GM21528 (cell line): ENCODE measurements at regions not wholly inside any gene's neighbourhood (a gene's known extent, or its start where the extent isn't known, plus 50 kb on each side); places are given as distances from the start of the nearest gene placed in this dataset.
"Not testable (repeated sequence)": the region's sequence is repeated elsewhere in the genome, so short reads cannot be mapped to it uniquely, and the experiment has no call there.

Experiments used
- ATAC-seq: cut with Tn5 transposase; IDR thresholded peaks from one replicate; pipeline ENCODE4 v1.9.1; 2021; ENCODE audit warnings: mild to moderate bottlenecking, moderate library complexity; ENCODE audit not compliant: unreplicated experiment, low FRiP score

DNA sequence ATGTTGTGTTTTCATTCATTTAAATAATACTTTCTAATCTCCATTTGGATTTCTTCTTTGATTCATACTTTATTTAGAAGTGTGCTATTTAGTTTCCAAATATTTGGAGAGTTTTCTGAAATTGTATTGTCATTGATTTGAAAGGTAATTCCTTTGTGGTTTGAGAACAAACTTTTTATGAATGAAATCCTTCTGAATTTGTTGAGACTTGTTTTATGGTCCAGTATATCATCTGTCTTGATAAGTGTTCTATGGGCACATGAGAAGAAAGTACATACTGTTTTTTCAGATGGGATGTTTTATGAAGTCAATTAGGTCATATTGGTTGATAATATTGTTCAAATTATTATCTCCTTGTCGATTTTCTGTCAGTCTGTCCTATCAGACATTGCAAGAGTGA lies 953.8 kb downstream of the NR2F1-AS1 start:
- no peak for ATAC-seq

DNA sequence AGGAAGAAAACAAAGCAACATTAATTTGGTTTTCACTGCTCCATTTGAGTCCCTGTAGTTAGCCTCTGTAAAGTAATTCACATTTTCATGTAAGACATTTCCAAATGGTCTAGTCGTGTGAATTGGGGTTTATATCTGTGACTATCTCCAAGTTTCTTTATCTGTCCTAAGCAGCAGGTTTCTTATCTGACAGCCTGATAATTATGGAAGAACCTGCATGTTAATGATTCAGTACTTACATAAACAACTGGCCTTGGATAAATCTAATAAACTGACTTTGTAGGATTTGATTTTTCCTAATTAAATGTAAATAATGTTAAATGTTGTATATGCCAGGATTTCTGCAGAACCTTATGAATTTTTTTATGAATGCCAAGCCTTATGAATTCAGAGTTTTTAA lies 964.9 kb downstream of the NR2F1-AS1 start:
- ATAC-seq: no peak

DNA sequence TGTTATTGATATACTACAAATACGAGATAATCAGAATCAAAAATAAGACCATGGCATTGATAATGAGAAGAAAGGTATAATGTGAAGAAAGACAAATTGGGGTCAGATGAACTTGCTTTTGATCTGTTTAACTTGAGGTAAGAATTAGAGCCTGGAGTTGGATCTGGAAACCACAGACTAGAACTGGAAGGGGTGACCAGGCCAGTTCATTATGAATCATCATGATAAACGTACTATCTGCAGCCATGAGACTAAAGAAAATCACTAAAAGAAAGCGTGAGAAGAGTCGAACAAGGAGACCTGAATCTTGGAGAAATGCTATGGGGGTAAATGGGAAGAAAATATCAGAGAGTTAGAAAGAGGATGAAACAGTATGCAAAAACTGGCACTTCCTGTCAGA lies 967.5 kb downstream of the NR2F1-AS1 start:
- no peak for ATAC-seq

DNA sequence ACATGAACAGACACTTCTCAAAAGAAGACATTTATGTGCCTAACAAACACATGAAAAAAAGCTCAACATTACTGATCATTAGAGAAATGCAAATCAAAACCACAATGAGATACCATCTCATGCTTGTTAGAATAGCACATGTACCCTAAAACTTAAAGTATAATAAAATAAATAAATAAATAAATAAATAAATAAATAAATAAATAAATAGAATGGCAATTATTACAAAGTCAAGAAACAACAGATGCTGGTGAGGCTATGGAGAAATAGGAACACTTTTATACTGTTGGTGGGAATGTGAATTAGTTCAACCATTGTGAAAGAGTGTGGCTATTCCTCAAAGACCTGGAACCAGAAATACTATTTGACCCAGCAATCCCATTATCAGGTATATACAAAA lies 970.6 kb downstream of the NR2F1-AS1 start:
- ATAC-seq: not testable (repeated sequence)

DNA sequence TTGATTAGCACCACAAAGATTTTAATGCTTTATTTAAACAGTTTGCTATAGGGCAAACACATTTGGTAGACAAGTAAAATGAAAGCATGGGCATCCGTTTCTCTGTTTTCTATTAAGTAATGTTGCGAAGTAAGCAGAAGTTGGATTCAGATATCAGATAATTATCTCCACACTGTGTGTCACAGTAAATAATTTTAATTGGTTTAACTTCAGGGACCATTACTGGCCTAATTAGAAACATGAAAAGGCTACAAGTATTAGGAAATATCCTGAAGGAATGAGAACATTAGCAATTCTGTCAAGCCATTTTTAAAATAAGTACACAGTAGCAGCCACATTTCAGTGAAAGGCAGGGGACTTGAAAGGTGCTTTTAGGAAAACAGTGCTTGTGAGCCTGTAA lies 975.4 kb downstream of the NR2F1-AS1 start:
- ATAC-seq: no peak

DNA sequence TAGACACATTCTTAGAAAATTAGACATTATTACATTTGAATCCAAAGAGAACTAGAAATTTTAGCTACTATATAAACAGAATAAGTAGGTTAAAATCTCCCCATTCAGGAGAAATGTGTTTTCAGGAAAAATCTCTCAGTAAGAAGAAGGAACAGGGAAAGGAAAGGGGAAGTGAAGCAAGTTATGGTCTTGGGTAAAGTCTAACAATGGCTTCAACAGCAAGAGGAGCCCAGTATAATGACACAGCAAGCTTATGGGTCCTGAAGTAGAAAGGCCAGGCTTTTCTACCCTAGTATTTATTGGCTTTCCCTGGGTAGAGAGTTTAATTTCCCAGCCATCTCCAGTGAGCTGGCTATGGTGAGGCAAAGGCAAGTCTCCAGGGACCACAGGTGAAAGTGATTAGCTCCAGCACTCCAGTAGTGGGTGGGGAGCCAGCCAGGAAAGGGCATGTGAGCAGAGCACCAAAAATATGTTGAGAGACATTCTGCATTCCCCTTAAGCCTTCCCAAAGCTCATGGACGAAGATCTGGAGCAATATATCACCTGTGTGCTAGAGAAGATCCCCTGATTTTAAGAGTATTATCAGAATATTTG lies 981.7 kb downstream of the NR2F1-AS1 start:
- no peak for ATAC-seq

DNA sequence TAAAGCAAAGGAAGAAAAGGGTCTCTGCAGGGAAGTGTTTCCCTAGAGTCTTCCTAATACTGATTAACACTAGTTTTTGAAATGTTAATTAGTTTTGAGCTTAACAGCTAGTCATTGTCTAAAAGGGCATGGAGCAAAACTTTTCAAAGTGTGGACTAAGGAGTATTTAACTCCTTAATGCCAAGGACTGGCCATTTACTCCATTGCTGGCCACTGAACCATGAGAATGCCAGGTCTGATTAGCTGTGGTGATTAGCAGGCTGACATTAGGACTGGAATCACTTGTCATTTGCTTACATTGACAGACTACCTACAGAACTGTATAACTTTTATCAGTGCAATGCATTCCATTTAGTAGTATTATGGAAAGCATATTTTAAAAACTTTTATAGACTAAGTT lies 987.0 kb downstream of the NR2F1-AS1 start:
- ATAC-seq: no peak

DNA sequence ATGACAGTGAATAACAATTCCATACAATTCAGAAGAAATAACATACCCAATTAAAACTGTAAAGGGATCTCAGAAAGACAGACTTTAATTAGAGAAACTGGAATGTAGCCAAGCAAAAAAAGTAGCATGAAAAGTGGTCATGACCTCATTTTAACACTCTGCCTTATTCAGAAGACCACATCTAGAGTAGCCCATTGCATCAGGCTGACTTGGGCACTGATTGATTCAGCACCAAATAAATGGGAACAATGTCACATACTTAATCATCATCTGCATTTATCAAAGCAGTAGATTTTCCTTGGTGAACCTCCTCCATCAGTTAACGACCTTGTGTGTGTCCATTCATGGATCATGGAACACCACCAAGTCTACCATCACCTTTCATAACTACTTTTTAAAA lies 992.1 kb downstream of the NR2F1-AS1 start:
- ATAC-seq: no peak

DNA sequence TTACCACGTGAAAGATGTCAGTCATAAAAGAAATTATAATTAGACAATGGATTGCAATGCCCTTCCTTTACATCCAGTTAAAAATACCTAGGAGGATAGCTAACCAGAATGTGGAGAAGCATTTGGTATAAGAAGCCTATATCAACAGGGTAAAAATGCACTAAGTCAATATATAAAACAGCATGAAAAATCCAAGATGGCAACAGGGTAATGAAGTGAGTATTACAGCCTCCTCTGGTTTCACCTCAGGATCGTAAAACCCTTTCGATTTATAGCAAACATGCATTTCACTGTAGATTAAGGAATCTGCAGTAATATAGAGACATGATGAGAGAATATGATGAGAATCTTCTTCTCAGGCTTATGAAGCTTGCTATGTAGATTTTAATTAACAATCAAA lies 999.3 kb downstream of the NR2F1-AS1 start:
- no peak for ATAC-seq

DNA sequence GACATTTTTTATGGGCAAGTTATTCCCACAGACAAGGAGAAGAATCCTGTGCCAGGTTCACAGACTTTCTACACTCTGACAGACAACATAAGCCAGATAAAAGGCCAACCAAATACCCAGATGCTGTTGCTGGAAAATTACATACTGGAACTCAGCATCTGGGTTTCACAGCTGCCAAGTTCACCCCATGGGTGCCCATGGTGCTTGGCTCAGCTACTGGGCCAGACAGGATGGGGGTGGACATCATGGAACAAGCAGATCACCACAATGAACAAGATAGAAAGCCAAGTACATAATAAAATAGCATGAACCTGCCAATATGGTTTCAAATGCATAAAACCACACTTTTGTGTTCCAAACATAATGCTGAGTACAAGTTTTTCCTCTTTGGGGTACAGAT lies 999.8 kb downstream of the NR2F1-AS1 start:
- ATAC-seq: no peak

DNA sequence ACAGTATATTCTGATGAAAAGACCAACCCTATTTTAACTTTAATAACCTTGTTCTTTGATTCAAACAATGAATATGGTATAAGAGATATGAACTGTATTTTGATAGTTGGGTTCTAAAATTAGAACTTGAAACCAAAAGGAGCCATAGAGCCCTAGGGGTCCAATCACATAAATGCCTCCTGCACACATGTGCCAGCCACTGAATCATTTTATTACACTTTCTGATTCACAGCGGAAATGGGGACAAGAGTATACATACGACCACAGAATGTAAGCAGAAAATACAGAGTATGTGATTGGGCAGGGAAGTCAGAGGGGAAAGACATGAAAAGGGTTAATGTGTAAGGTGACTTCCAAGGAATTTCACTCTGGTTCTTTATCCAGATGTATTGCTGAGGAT lies 1000.2 kb downstream of the NR2F1-AS1 start:
- ATAC-seq: no peak

DNA sequence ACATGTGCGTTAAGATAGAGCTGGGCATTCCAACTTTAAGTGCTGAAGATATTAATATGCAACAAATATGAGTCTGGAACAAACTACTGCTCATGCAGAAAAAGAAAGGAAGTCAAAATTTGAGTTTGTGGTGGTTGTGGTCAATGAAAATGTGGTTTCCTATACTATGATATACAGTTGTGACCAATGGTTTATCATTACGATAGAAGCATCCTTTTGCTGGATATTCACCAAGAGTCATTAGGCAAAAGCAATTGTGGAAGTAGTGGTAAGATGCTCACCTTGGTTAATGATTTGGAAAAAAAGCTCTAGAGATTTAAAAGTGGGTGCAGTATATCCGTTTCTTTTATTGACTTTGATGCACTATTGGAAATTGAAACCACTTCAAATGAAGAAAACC lies 1007.0 kb downstream of the NR2F1-AS1 start:
- no peak for ATAC-seq

DNA sequence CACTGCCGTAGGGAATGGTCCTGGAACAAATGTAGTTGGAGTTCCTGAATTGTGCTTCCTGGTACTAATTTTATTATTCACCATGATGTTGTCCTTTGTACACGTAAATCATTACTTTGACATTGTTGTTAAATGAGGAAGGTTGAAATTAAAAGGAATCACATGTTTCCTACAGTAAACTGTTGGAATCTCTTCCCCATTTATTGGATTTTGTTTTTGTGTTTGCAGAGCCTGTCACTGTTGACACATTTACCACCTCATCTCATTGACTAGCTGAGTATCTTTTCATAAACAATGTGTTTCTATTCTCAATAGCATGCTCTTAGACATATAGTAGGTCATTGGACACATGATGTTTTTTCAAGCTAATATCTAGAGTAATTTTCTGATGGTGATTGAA lies 1012.5 kb downstream of the NR2F1-AS1 start:
- no peak for ATAC-seq

DNA sequence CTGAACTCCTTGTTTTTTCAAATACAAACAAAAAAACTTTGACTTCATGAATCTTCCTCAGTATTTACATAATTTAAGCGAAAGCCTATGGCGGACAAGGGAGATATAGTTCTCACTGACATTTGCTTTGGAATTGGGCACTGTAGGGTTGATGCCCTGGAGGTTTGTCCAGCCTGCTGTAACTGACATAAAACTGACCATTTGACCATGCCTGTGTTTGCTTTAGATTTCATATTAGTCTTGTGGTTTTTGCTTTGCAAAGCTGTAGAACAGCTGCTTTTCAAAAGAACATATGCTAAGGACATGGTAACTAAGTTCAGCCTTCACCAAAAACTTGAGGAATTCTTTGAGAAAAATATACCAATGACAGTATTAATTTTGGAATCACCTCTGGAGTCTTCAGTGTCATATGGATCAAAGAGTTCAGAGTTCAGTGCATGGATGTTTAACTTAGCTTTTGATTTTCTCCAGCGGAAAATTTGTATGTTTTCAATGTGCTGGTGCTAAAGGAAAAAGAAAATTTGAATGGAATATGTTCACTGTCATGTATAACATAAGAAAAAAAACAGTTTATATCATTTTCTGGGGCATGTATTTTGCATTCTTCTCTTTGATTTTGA lies 1013.1 kb downstream of the NR2F1-AS1 start:
- ATAC-seq: no peak

DNA sequence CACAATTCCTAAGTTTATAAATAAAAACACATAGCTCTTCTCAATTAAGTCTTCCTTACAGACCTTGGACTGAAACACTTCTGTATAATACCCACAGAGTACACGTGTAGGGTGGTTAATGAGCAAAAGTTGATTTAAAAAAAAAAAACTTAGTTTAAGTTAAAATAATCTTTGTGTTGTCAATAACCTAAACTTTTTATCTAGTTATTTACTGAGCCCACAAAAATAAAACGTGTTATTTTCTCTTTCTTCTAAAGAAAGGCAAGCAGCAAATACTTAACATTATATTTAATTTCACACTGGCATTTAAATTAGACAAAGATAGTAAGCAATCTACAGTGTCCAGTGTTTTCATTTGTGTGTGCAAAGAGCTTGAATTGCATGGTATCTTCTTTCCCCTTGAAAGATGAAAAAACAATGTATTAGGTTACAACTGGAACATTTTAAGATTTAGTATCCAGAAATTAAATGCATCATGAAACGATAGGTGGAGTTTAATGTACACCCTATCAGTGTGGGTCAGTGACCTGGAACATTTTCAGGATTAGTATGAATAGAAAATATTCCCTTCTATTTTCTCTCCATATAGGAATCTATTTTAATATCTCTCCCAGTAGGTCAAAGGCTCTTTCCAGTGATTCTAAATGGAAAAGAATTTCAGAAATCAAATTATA lies 1014.8 kb downstream of the NR2F1-AS1 start:
- no peak for ATAC-seq

DNA sequence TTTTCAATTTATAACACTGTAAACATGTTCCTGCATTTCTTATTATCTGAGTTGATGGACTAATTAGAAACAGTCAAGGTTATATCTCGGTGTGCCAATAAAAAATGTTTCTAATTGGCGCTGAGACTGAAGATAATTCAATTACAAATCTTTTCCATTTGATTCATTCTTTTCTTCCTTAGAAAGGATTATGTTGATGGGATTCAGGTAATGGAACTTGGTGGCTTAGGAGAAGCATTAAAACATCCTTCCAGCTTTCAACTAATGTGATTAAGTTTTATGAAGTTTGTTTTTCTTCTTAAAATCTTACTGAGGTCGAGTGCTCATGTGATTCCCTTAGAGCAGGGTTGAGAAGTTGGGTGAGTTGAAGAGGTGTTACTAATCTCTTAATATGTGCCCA lies 1015.3 kb downstream of the NR2F1-AS1 start:
- ATAC-seq: no peak

DNA sequence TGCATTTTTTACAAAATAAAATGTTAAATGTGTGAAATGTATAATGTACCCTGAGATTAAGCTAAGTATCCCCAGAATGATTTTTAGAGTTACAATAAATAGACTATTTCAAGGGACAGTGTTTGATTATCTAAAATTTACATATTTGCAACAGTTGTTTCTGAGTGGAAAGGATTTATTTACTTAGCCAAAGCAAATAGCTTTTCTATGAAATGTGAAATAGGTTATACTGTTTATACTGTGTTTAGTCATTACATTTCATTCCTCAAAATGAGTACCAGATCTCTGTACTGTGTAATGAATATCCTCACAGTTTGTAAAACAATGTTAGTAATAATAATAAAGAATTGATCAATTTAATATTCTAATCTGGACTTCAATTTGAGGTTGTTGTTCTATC lies 1019.0 kb downstream of the NR2F1-AS1 start:
- no peak for ATAC-seq

DNA sequence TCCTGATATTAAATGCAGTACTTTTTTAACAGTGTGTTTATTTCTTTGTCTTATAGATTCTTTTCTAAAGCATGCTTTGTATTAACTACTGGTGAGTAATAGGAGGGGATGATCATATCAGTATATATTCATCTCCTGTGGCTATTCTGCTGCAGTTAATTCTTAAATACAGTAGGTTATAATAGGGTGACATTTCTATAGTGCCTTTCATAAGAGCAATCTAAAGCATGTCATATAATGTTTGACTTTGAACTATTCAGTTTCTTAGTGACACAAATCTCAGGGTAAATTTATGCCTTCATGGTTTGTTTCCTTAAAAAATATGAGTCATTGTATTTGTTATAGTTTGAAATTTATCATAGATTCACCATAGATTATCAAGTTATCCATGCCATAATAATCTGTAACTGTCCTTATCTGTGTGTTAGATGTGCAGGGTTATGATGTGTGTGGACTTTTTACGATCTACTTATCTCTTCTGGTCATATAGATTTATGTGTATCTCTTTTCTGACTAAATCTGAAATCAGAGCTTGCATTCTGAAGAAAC lies 1019.5 kb downstream of the NR2F1-AS1 start:
- no peak for ATAC-seq

DNA sequence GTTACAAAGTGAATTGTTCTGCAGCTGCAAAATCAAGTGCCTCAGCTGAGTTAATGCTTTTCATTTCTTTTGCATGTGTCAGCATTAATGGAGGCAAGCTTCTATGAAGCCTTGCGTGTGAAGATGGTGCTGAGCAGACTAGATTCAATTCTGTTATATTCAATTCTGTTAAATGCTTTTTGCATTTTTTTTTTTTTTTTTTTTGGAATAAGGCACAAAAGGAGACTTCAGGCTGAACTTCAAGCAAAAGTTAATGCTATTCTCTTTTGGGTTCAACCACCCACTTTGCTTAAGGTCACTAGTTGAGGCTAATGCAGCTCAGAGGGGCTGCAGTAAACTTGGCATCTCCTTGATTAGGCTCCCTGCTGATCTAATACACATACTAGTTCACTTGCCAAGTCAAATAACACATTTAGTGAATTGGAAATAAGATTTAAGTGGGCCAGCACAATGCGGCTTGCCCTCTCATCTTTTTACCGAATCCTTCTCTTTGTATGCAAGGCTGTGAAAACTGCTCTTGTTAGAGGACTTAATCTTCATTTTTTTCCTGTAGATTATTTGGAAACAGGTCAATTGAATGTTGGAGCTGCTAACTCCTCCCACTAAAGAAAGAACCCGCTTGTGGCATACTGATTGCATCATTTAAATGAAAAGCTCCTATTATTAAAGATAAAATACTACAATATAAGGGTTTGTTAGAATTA lies 1020.2 kb downstream of the NR2F1-AS1 start:
- ATAC-seq: no peak

DNA sequence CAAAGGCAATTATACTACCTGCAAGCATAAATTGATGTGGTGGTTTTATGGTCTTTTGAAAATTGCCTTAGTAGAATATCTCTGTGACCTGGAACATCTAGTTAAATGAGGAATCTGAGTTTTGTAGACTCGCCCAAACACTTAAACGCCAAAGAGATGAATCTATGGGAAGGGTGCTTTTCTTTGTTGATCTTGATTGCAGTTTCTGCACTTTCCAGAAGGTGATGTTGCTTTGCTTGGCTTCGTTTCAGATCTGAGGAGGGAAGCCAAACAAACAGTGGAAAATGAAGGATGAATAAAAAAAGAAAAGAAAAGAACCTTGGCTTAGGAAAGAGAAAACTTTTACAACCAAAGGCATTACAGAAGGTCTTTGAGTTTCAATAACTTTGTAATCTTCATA lies 1021.2 kb downstream of the NR2F1-AS1 start:
- no peak for ATAC-seq

DNA sequence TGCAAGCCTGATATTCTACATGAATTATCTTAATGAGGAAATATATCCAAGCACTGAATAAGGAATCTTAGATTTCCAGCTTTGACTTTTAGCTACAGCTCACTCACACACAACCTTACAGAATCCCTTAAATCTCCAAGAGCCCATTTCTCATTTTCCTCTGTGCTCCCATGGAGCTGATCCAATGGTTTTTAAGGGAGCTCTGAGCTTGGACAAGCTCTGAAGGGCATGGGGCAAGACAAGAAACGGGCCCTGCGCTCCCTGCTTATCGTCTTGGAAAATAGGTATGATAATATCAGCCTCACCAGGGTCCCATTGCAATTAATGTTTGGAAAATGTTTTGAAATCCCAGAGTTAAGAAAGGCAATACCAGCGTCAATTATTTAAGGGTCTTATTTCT lies 1021.7 kb downstream of the NR2F1-AS1 start:
- ATAC-seq: no peak
